GM21423 (cell line): ENCODE measurements at regions not wholly inside any gene's neighbourhood (a gene's known extent, or its start where the extent isn't known, plus 50 kb on each side); places are given as distances from the start of the nearest gene placed in this dataset.

ENCODE experiments used
- ATAC-seq: cut with Tn5 transposase; IDR thresholded peaks from one replicate; pipeline ENCODE4 v1.9.1; 2021; ENCODE audit warnings: mild to moderate bottlenecking, moderate library complexity; ENCODE audit not compliant: unreplicated experiment

DNA sequence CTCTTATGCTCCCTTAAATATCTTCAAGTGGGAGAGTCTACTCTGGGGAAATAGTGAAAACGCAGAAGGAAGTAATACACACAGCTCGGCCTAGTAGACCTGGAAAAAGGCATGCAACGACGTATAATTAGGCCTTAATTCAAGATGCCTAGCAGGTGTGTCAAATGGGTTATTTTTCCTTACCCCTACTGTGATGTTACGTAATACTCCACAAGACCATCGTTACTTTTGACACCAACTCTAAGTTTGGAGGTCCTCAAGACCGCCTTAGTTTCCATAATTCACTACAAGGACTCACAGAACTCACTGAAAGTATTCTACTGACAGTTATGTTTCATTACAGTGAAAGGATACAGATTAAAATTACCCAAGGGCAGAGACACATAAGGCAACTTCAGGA is 1024.3 kb upstream of the MAP3K7 start:
- ATAC-seq: no peak

DNA sequence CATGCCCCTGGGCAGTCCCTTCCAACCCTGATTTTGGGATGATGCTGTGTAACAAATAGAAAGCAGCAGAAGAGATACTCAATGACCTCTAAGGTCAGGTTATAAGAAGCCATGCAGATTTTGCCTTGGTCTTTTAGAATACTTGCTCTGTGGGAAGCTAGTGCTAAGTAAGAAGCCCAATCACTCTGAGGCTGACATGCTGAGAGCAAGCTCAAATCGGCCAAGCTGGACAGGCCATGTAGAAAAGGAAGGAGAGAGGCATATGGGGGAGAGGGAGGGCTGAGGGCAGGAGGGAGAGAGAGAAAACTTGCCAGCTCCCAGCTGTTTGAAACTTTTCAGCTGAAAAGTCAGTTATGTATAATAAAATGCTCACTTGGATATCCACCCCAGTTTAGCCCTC is 1021.6 kb upstream of the MAP3K7 start:
- ATAC-seq: no peak

DNA sequence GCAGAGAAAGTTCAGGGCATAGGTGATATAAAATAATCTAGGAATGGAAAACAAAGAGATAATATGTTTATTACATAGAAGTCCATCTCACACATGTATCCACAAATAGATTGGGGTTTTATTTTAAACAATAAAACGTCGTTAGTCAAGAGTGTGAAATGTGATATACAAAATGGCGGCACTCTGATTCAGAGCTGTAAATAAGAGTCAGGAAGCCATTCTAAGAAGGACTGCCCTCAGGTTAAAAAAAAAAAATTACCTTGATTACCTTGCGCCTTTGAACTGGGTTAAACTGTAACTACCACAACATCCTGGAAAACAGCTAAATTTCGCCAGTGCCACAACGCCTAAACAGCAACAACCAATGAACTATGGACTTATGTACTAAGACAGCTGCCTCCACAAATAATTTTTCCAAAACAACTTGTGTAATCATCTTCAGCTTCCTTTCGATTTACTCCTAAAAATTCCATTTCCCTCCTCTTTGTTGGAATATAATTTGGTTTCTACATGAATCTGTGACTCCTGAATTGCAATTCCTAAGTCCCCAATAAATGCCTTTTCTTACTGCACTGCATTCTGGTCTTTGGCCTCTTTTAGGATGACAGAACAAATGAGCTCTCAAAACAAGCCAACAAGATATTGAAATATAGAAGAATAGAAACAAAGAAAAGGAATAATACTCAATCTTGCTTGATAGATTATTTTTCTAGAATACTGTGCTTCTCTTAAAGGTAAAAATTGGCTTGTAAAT is 1019.5 kb upstream of the MAP3K7 start:
- no peak for ATAC-seq

DNA sequence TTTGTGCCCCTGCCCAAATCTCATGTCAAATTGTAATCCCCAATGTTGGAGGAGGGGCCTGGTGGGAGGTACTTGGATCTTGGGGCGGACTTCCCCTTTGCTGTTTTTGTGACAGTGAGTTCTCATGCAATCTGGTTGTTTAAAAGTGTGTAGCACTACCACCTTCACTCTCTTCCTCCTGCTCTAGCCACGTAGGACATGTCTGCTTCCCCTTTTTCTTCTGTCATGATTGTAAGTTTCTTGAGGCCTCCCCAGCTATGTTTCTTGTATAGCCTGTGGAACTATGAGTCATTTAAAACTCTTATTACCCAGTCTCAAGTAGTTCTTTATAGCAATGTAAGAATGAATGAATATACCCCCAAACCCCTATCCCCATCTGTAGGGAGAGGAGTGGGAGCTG is 1013.7 kb upstream of the MAP3K7 start:
- no peak for ATAC-seq

DNA sequence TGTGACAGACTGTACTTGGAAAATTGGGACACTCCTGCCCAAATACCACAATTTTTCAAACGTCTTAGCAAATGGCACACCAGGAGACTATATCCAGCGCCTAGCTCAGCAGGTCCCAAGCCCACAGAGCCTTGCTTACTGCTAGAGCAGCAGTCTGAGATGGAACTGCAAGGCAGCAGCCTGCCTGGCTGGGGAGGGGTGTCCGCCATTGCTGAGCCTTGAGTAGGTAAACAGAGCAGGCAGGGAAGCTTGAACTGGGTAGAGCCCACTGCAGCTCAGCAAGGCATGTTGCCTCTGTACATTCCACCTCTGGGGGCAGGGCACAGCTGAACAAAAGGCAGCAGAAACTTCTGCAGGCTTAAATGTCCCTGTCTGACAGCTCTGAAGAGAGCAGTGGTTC is 1003.3 kb upstream of the MAP3K7 start:
- no peak for ATAC-seq

DNA sequence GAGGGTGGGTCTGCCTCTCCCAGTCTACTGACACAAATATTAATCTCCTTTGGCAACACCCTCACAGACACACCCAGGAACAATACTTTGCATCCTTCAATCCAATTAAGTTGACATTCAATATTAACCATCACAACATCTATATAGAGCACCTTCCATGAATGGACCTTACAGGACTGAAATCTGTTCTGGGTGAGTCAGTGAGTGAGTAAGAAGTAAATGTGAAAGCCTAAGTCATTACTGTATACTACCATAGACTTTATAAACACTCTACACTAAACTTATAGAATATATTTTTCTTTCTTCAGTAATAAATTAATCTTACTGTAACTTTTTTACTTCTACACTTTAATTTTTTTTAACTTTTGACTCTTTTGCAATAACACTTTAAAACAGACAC is 993.8 kb upstream of the MAP3K7 start:
- no peak for ATAC-seq

DNA sequence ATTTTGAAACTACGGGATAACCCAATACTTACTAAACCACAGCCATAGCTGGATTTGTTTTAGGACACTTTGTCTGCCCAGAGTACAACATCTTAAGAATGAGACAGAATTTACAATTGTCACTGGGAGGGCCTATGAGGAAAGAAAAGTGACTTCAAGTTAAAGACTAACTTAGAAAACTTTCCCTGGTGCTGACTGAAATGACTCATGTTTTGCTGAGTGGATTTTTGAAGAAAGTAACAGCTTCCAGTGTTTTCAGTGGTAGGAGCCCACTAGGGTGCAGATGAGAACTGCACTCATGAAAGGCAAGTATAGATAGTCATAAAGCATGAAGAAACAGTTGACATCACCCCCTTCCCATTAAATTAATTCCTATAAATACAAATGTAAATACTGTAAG is 988.2 kb upstream of the MAP3K7 start:
- peak; percentile 88 for ATAC-seq

DNA sequence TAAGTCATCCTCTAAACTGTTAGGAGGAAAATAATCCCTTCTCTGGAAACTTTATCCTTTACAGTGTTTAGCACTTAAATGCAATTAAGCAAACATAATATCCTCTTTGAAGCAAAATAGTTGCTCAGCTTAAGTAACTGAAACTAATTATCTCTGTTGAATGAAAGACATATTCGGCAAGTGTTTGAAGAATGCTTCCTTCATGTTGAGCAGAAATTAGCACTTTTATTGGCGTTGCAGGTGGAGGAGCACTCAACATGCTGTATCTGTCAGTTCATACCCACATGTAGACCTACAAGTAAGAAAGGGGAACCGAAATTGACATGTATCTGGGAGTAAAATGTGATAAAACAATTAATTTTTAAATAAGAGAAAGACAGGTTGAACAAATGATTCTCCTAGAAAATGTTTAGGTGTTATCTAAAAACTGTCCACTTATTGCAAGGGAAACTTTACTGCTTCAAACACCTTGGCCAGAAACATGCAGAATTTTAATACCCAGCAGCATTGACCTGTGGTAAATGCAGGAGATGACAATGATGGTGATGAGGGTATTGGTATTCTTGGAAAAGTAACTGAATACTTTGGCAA is 987.0 kb upstream of the MAP3K7 start:
- no peak for ATAC-seq

DNA sequence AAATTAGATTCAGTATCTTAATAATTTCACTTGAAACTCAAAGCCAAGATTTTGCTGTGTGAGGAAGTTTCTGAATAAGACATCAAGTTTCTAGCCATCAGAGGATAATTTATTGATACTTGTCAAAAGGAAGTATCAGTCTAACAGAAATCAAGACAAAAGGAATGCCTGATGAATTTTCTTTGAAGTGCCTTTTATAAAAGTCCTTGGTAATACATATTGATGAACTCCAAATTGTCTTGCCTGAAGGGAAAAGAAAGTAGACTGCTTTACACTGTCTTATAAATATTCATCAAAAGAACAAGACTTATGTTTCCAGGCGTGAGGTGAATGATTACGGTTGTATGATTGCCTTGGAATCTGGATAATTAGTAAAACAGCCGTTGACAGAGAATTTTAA is 986.0 kb upstream of the MAP3K7 start:
- ATAC-seq: no peak

DNA sequence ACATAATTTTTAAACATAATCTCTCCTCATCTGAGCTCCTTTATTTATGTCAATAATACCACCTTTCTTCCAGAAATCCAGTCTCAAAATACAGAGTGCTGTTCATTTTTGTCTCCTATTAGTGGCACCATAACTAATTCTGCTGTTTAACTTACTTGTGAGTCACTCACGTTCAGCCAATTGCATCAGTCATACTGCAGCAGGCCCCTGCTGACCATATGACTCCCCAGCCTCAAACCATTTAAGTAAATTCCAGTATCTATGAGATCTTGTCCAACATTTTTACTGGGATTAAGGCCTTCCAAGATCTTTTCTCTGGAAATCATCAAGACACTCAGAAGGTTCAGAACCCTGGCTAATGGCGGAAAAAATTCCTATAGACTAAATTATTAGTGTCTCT is 982.2 kb upstream of the MAP3K7 start:
- no peak for ATAC-seq

DNA sequence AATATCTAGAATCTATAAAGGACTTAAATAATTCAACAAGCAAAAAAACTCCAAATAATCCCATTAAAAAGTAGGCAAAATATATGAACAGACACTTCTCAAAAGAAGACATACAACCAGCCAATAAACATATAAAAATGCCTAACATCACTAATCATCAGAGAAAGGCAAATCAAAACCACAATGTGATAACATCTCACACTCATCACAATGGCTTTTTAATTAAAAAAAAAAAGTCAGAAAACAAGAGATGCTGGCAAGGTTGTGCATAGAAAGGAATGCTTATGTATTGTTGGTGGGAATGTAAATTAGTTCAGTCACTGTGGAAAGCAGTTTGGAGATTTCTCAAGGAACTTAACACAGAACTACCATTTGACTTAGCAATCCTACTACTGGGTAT is 979.6 kb upstream of the MAP3K7 start:
- ATAC-seq: no peak

DNA sequence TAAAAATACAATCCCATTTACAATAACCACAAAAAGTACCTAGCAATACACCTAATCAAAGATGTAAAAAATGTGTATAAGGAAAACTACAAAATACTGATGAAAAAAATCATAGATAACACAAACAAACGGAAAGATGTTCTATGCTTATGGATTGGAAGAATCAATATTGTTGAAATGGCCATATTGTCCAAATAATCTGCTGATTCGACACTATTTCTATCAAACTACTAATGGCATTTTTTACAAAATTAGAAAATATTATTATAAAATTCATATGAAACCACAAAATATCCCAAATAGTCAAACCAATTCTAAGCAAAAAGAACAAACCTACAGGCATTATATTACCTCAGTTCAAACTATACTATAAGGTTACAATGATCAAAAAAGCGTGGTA is 978.3 kb upstream of the MAP3K7 start:
- ATAC-seq: no peak

DNA sequence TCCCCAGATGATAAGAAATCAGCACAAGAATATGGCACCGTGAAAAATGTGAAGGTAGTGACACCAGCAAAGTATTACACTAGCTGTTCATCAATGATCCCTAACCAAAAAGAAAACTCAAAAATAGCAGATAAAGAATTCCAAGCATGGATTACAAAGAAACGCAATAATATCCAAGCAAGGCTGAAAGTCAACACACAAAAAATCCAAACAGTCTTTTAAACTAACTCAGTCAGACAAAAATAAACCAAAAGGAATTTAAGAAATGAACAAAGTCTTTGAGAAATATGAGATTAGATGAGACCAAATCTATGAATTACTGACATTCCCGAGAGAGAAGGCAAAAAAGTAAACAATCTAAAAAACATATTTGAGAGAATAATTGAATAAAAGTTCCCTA is 976.1 kb upstream of the MAP3K7 start:
- no peak for ATAC-seq

DNA sequence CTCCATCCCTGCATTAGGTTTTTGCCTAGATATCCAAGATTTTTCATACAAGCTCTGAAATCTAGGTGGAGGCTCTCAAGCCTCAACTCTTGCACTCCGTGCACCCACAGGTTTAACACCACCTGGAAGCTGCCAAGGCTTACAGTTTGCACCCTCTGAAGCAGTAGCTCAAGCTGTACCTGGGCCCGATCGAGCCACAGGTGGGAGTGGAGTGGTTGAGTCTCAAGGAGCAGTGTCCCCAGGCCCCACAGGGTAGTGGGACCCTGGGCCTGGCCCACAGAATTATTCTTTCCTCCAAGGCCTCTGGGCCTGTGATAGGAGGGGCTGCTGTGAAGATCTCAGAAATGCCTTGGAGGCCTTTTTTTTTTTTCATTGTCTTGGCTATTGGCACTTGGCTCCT is 973.5 kb upstream of the MAP3K7 start:
- ATAC-seq: no peak

DNA sequence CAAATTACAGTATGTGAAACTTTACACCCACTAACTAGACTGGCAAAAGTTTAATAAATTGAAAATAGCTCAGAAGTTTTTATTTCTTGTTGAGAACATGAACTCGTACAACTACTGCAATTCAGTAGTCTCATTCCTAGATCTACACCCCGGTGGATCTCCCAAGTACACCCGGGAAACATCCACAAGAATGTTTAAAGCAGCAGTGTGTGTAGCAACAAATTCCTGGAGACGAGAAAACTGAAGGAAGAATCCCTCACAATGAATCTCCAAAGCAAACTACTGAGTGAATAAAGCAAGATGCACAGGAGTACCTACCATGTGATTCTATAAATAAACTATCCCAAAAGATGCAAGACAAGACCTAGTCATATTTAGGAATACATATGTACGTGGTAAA is 954.0 kb upstream of the MAP3K7 start:
- no peak for ATAC-seq

DNA sequence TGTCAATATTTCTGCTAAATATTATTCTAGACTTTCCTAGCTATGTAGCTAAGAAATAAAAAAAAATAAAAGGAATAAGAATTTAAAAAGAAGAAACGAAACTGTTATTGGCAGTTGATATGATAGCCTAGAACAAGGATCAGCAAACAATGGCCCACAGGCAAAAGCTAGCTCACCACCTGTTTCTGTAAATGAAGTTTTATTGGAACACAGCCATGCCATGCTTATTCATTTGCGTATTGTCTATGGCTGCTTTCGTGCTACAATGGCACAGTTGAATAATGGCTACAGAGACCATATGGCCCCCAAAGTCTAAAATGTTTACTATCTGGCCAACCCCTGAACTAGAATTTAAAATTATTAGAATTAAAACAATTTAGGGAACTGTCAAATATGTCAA is 952.6 kb upstream of the MAP3K7 start:
- ATAC-seq: no peak

DNA sequence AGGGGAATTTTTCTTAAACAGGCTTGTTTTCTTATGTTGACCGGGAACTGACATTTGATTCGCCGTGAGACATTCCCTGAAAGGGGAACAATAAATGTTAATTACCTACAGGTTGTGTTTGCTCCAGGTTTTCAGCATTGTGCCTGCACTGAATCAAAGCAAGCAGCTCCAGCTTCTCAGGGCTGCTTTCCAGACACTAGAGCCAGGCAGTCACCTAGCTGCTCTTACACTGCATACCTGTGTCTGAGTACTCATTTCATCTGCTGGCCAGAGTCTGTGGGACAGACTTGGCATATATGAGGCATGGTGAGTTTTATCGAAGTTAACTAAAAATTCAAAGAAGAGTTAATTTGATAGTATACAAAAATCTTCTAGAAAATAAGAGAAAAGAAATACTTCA is 951.8 kb upstream of the MAP3K7 start:
- ATAC-seq: no peak

DNA sequence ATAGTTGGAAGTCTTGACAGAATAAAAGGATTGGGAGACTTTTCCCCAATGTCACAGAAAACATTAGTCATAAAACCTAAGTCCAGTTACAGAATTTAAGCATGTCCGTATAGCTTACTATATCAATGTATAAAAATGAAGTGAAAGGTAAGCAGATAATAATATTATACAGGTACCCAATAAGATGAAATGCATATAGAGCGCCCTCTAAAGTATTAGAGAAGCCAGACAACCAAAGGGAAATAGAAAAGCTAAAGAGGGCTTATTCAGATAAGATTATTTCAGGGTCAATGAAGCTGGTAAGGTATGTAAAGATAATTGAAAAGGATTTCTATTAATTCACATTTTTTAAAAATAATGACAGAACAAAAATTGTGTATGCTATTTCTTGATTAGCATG is 947.7 kb upstream of the MAP3K7 start:
- ATAC-seq: no peak

DNA sequence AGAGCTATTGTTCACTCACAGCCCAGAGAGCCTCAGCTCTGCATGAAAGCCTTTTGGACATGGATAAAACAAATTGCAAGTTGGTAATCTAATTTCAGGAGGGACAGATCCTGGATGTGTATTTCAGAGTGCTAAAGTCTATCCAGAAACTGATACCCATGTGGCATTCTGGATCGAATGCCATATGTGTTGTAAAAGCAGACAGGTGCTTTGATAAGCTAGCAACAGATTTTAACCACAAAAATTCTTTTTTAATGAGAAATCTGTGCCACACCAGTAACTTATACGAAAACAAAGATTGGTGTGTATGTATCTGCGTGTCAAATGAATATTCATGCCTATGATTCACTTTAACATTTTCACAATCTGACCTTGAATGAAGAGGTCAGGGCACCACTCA is 936.6 kb upstream of the MAP3K7 start:
- no peak for ATAC-seq

DNA sequence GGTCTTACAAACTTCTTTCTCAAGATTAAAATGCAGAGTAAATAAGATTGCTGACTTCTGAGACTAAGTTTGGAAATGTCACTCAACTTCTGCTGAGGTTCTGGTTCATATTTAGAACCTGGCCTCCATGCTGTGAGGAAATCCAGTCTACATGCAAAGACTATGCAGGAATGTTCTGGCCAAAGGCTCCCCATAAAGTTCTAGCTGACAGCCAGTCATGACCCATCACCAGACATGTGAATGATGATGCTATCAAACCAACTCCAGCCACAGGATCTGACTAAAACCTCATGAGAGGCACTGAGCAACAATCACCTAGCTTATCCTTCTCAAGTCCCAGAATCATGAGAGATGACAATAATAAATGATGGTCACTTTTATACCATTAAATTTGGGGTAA is 935.1 kb upstream of the MAP3K7 start:
- ATAC-seq: no peak

DNA sequence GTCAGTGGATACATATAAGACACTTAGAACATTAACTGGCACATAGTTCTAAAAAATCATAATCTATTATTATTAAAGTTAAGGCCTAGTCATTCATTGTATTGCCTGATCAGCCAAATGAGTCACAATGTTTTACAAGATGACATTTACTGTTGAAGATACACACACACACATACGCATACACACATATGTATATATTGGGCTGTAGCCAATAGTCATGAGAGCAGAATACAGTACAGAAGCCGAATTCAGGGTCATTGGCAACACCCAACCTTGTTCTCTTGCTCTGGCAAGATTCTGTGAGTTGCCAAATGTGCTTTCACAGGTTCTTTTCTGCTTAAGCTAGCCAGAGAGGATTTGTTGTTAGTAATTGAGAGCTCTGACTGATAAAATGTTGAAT is 922.8 kb upstream of the MAP3K7 start:
- ATAC-seq: no peak

DNA sequence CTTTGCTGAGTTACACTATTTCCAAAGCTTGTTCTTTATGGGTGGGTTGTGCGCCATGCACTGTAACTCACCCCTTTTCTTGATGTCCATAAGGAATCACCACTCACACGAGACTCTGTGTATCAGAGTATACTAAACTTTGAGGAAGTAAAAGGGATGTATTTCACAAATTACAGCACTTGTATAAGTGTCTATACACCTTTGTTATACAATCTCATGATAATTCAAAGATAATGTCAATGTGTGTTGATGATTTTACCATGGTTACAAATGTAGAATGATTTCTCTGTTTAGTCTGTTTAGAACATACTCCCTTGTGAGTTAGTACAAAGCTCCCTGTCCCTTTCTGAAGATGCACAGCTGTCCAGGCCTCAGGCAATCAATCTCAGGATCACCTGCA is 922.2 kb upstream of the MAP3K7 start:
- no peak for ATAC-seq

DNA sequence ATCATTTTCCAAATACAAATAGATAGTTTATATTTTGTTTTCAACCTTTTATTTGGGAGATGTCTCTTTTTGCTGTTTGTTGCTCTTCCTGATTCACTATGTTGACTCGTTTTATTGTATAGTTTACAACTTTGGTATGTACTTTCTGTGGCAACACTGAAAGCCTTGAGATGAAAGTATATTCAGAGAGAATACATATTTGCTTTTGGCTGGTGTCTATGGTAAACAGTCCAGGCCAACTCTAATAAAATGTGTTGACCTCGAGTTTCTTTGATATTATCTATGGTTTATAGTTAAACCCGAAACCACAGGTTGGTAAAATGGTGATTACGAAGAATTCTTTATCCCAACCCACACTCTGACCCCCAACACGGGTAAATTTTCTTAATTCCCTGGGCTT is 919.6 kb upstream of the MAP3K7 start:
- ATAC-seq: no peak
